Neutrophil (primary cell): ENCODE measurements at regions not wholly inside any gene's neighbourhood (a gene's known extent, or its start where the extent isn't known, plus 50 kb on each side); places are given as distances from the start of the nearest gene placed in this dataset.

Experiments
- H3K27ac ChIP-seq: fragments of 200-600 bp; sonication (generic); 2 replicates; pipeline ENCODE4 v1.5.1; 2016; ENCODE audit warnings: mild to moderate bottlenecking, moderate library complexity
- H3K27me3 ChIP-seq: fragments of 200-600 bp; sonication (generic); 2 replicates; pipeline ENCODE4 v1.6.0; 2016; ENCODE audit warnings: mild to moderate bottlenecking
- H3K36me3 ChIP-seq: fragments of 200-600 bp; sonication (generic); 2 replicates; pipeline ENCODE4 v1.5.1; 2017
- H3K4me1 ChIP-seq, 2 experiments: fragments of 200-600 bp in 1 of 2; sonication (generic) in 1 of 2; 1 replicate in 1 of 2; 2 replicates in 1 of 2; pipeline versions ENCODE4 v1.5.1 to v1.6.1; 2013 to 2016; ENCODE audit warnings: low read depth in 1 of 2, low read length in 1 of 2, mild to moderate bottlenecking in 1 of 2, moderate library complexity in 1 of 2; ENCODE audit not compliant: control insufficient read depth in 1 of 2, insufficient read depth in 1 of 2
- H3K4me3 ChIP-seq, 2 experiments: fragments of 200-600 bp in 1 of 2; sonication (generic) in 1 of 2; 1 replicate in 1 of 2; 2 replicates in 1 of 2; pipeline ENCODE4 v1.5.1; 2013 to 2016; ENCODE audit warnings: low read depth in 1 of 2, low read length in 1 of 2, mild to moderate bottlenecking in 1 of 2, moderate library complexity in 1 of 2
- H3K9me3 ChIP-seq: fragments of 200-600 bp; sonication (generic); 2 replicates; pipeline ENCODE4 v1.5.1; 2016
- CTCF ChIP-seq: fragments of 200-600 bp; sonication (generic); IDR thresholded peaks from 2 replicates; pipeline ENCODE4 v1.5.1; 2016; ENCODE audit warnings: antibody characterized with exemption

DNA sequence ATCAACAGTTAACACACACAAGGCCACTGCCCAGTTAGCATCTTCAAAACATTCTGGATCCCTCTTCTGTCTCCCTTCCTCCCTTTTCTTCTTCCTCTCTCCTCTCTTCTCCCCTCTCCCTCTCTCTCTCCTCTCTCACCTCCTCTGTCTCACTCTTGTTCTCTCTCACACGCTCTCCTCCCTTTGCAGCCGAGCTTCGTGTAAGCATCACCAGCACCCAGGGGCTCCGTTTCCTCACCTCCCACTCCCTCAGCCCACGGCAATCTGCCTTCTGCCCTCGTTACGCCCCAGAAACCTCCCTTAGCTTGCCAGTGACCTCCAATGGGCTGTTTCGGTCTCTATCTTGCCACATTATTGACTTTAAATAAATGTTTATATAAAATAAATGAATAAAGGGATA lies 147.4 kb downstream of the TEX36 start:
- Histone ChIP-seq H3K27ac (no peak overlapping the region), H3K4me1 (no peaks in the 10 kb centered on the region), H3K36me3 (no peaks in the 10 kb centered on the region), H3K4me3 (no peak overlapping the region), H3K9me3 (no peaks in the 10 kb centered on the region), H3K27me3 (no peaks in the 10 kb centered on the region)
- no peak for TF ChIP-seq CTCF

DNA sequence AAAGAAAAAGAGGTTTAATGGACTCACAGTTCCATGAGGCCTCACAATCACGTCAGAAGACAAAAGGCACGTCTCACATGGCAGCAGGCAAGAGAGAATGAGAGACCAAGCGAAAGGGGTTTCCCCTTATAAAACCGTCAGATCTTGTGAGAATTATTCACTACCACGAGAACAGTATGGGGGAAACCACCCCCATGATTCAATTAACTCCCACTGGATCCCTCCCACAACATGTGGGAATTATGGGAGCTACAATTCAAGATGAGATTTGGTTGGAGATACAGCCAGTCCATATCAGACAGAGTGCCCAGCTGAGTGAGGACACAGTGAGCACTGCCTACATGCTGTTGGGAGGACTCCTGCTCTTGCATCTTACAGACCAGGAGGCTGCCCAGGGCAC lies 148.4 kb downstream of the TEX36 start:
- no peak overlapping the region for H3K4me3 ChIP-seq
- TF ChIP-seq CTCF = no peak
- H3K4me1 ChIP-seq = no peaks in the 10 kb centered on the region
- no peaks in the 10 kb centered on the region for H3K9me3 ChIP-seq
- H3K36me3 ChIP-seq = no peaks in the 10 kb centered on the region
- no peaks in the 10 kb centered on the region for H3K27me3 ChIP-seq
- no peak overlapping the region for H3K27ac ChIP-seq

GRCh38 chr10:125533866-125534265 lies 149.1 kb downstream of the TEX36 start:
- no peak overlapping the region for H3K4me3 ChIP-seq
- no peaks in the 10 kb centered on the region for H3K9me3 ChIP-seq
- no peaks in the 10 kb centered on the region for H3K36me3 ChIP-seq
- no peak for TF ChIP-seq CTCF
- no peaks in the 10 kb centered on the region for H3K27me3 ChIP-seq
- no peak overlapping the region for H3K27ac ChIP-seq
- H3K4me1 ChIP-seq = no peaks in the 10 kb centered on the region

DNA sequence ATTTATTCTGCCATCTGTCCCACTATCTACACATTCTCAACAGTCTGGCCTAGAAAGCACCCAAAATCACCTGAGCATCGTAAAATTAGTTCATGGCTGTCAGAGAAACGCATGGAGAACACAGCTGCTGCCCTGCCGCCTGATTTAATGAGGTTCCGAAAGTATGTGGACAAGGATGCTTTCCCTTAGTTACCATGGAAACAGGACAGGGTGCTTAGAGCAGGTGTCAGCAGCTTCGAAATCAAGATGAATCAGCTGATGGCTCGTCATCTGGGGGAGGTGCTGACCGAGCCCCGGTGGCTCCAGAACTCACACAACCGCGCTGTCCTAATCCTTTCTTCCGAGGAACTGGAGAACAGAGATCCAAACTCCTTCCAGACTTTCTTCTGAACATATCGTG lies 151.5 kb downstream of the TEX36 start:
- no peaks in the 10 kb centered on the region for H3K4me1 ChIP-seq
- H3K9me3 ChIP-seq = no peaks in the 10 kb centered on the region
- H3K27me3 ChIP-seq = no peaks in the 10 kb centered on the region
- no peak overlapping the region for H3K4me3 ChIP-seq
- H3K36me3 ChIP-seq = no peaks in the 10 kb centered on the region
- no peak for TF ChIP-seq CTCF
- H3K27ac ChIP-seq = no peak overlapping the region

- Histone ChIP-seq H3K4me1 (no peaks in the 10 kb centered on the region), H3K27me3 (no peaks in the 10 kb centered on the region), H3K27ac (no peak overlapping the region), H3K36me3 (no peaks in the 10 kb centered on the region), H3K4me3 (no peak overlapping the region), H3K9me3 (no peaks in the 10 kb centered on the region)
- no peak for TF ChIP-seq CTCF
Measured at GRCh38 chr10:125523347-125523746, 159.6 kb downstream of the TEX36 start.
